ENCODE measurements at regions not wholly inside any gene's neighbourhood (a gene's known extent, or its start where the extent isn't known, plus 50 kb on each side); places are given as distances from the start of the nearest gene placed in this dataset.

- TF ChIP-seq CTCF (IDR thresholded peaks at IDR 0.05) (no peak), POLR2AphosphoS5 (IDR thresholded peaks at IDR 0.05) (no peak), POLR2A (IDR thresholded peaks at IDR 0.05) (no peak)
Measured at GRCh38 chr12:111175396-111176094, 193.3 kb downstream of the PHETA1 start.

Measured in breast epithelium (tissue), 3 donors.